OCI-LY7 (cell line): ENCODE measurements at regions not wholly inside any gene's neighbourhood (a gene's known extent, or its start where the extent isn't known, plus 50 kb on each side); places are given as distances from the start of the nearest gene placed in this dataset.

Experiments used
- CTCF ChIP-seq: fragments of 200-600 bp; sonication (generic); conservative IDR thresholded peaks from 2 replicates; pipeline ENCODE4 v1.5.1; 2014; ENCODE audit warnings: mild to moderate bottlenecking, antibody characterized with exemption, low read length, moderate library complexity, mixed read lengths
- EZH2phosphoT487 ChIP-seq: fragments of 200-600 bp; sonication (generic); IDR thresholded peaks from 2 replicates; pipeline ENCODE4 v1.6.1; 2018; ENCODE audit warnings: low read depth, borderline replicate concordance, mild to moderate bottlenecking, mixed run types, antibody characterized with exemption, low read length, moderate library complexity, mixed read lengths

- no peak for TF ChIP-seq EZH2phosphoT487
- TF ChIP-seq CTCF, result no peak
Observed at GRCh38 chr13:72198042-72198441, 331.0 kb upstream of the DACH1 start.
